Heart right ventricle (tissue), 16 donors: ENCODE measurements at regions not wholly inside any gene's neighbourhood (a gene's known extent, or its start where the extent isn't known, plus 50 kb on each side); places are given as distances from the start of the nearest gene placed in this dataset.

ENCODE experiments used
- ATAC-seq, 8 donors: fragments of 200-7000 bp; cut with Tn5 transposase; one replicate each; pipeline ENCODE4 v1.9.1; 2020; ENCODE audit warnings: mild to moderate bottlenecking in 8 of 8, moderate library complexity in 8 of 8, moderate number of reproducible peaks in 1 of 8
- DNase-seq, 2 donors: peaks; one replicate each; pipeline ENCODE4 v3.0.0-alpha.2; 2020
- H3K27ac ChIP-seq, 10 donors: fragments of 200-600 bp; sonication (generic) in 2 of 10; one replicate each; pipeline versions ENCODE4 v1.5.0 to v1.8.0; 2020 to 2022; ENCODE audit warnings: mild to moderate bottlenecking in 3 of 10
- H3K27me3 ChIP-seq, 7 donors: fragments of 200-600 bp; one replicate each; pipeline ENCODE4 v1.8.0; 2021 to 2022; ENCODE audit warnings: mild to moderate bottlenecking in 2 of 7
- H3K36me3 ChIP-seq, 9 donors: fragments of 200-600 bp; sonication (generic) in 1 of 9; one replicate each; pipeline versions ENCODE4 v1.5.0 to v1.8.0; 2020 to 2022; ENCODE audit warnings: mild to moderate bottlenecking in 2 of 9
- H3K4me1 ChIP-seq, 9 donors: fragments of 200-600 bp; sonication (generic) in 1 of 9; one replicate each; pipeline versions ENCODE4 v1.5.0 to v1.8.0; 2020 to 2022; ENCODE audit warnings: mild to moderate bottlenecking in 4 of 9
- H3K4me3 ChIP-seq, 10 donors: fragments of 200-600 bp; sonication (generic) in 2 of 10; one replicate each; pipeline versions ENCODE4 v1.5.0 to v1.8.0; 2020 to 2022; ENCODE audit warnings: mild to moderate bottlenecking in 7 of 10, moderate library complexity in 2 of 10
- H3K9me3 ChIP-seq, 11 donors: fragments of 200-600 bp in 10 of 11; sonication (generic) in 2 of 11; one replicate each; pipeline versions ENCODE4 v1.5.0 to v1.8.0; 2013 to 2022; ENCODE audit warnings: mild to moderate bottlenecking in 2 of 11, control low read depth in 1 of 11, moderate library complexity in 1 of 11
- CTCF ChIP-seq, 9 donors: fragments of 200-600 bp; sonication (generic) in 2 of 9; IDR thresholded peaks; one replicate each; pipeline versions ENCODE4 v1.5.0 to v1.8.0; 2021 to 2022; ENCODE audit warnings: antibody characterized with exemption in 9 of 9, mild to moderate bottlenecking in 5 of 9, moderate library complexity in 1 of 9
- WGBS, 2 donors: extraction: QIAGEN DNeasy Blood & Tissue Kit; methylation state at CpG; one replicate each; pipeline ENCODE4 v1.1.7; 2013; ENCODE audit warnings: inconsistent platforms in 1 of 2; 5-methylcytosine and 5-hydroxymethylcytosine counted together
- intact Hi-C, 10 donors: fragments of 100-400 bp; cut with DNase I; formaldehyde crosslinking; loops; one replicate each; pipeline versions ENCODE4 v1.11.1 to v1.14.2; 2022
- donor health status: Arrhythmogenic right ventricular cardiomyopathy.
- donor health status: ischemic (EF 13 %, LVEDD 7.1; RV severe dilation, severe dysfunction).
- donor health status: healthy with polysubstance abuse.
- donor health status: DM: no; HTN: yes; CAD: no.
- donor health status: DM: no; HTN: no; CAD: no.
- donor health status: ischemic (EF 25% LVEDD 6.9; RV normal size, moderate dysfunction).
- donor health status: ischemic (EF 25% LVEDD 5.7; RV mildly dilated, moderate dysfunction).
- donor health status: healthy.
- donor health status: DM: yes; HTN: yes; CAD: no.
- donor health status: Ischemic cardiomyopathy.
- donor health status: ischemic (EF 35%, LVEDD 5.7; RV mildly dilated, moderate dysfunction).
- donor health status: nonischemic (EF 11% LVEDD 7.7; RV severe dilation, severe dysfunction).
- donor health status: DM: yes; HTN: yes; CAD: no.
- donor health status: PGD.
- donor health status: ischemic (EF 29% LVEDD 5.4; RV normal size, mild dysfunction).
- donor health status: nonischemic (EF 23%, LVEDD 6.1; RV moderate dilation, normal function).

GRCh38 chr2:611519-611918 lies 65.7 kb downstream of the TMEM18 start:
- Histone ChIP-seq H3K4me1 (no peaks in the 10 kb centered on the region), H3K4me3 (no peak overlapping the region), H3K9me3 (no peaks in the 10 kb centered on the region), H3K27ac (no peak overlapping the region), H3K27me3 (peaks cover 0 to 19% (median 8%) of the 10 kb centered on the region in 7 donors), H3K36me3 (no peaks in the 10 kb centered on the region)
- TF ChIP-seq CTCF (IDR thresholded peaks at IDR 0.05), result no peak
- WGBS, 2 donors, result 53 to 62% methylated on average over 5 of the region's 5 CpGs
- ATAC-seq, result no peak
- no peak for DNase-seq
- intact Hi-C loops, result no loop called here

GRCh38 chr2:610491-610890 lies 66.7 kb downstream of the TMEM18 start:
- H3K36me3 ChIP-seq, result no peaks in the 10 kb centered on the region
- no peak overlapping the region for H3K4me3 ChIP-seq
- no peak overlapping the region for H3K27ac ChIP-seq
- ATAC-seq (no peak), DNase-seq (no peak)
- 61 to 62% methylated on average over 3 of the region's 3 CpGs for WGBS, 2 donors
- TF ChIP-seq CTCF (IDR thresholded peaks at IDR 0.05), result no peak
- H3K9me3 ChIP-seq, result no peaks in the 10 kb centered on the region
- H3K27me3 ChIP-seq, result peaks cover 0 to 27% (median 13%) of the 10 kb centered on the region in 7 donors
- intact Hi-C loops, result no loop called here
- no peaks in the 10 kb centered on the region for H3K4me1 ChIP-seq

- ATAC-seq (no peak), DNase-seq (no peak)
- no peak overlapping the region for H3K27ac ChIP-seq
- H3K9me3 ChIP-seq, result no peaks in the 10 kb centered on the region
- no peak overlapping the region for H3K4me3 ChIP-seq
- intact Hi-C loops, result no loop called here
- WGBS, 2 donors, result 82 to 90% methylated on average over 8 of the region's 8 CpGs
- no peaks in the 10 kb centered on the region for H3K4me1 ChIP-seq
- no peaks in the 10 kb centered on the region for H3K36me3 ChIP-seq
- no peak for TF ChIP-seq CTCF (IDR thresholded peaks at IDR 0.05)
- peaks cover 0 to 28% (median 13%) of the 10 kb centered on the region in 7 donors for H3K27me3 ChIP-seq
These were observed 67.3 kb downstream of the TMEM18 start for GRCh38 chr2:609881-610280.

- Histone ChIP-seq H3K27ac (no peak overlapping the region), H3K4me3 (no peak overlapping the region), H3K36me3 (no peaks in the 10 kb centered on the region), H3K9me3 (no peaks in the 10 kb centered on the region), H3K27me3 (peaks cover 0 to 28% (median 13%) of the 10 kb centered on the region in 7 donors), H3K4me1 (no peaks in the 10 kb centered on the region)
- TF ChIP-seq CTCF (IDR thresholded peaks at IDR 0.05), result no peak
- intact Hi-C loops, result no loop called here
- ATAC-seq, result no peak
- 93 to 96% methylated on average over 10 of the region's 10 CpGs for WGBS, 2 donors
- DNase-seq, result no peak
These were observed 67.8 kb downstream of the TMEM18 start for GRCh38 chr2:609449-609848.
